IMR-90 (cell line): ENCODE measurements at regions not wholly inside any gene's neighbourhood (a gene's known extent, or its start where the extent isn't known, plus 50 kb on each side); places are given as distances from the start of the nearest gene placed in this dataset.

Source experiments
- ATAC-seq: fragments of 200-7000 bp; cut with Tn5 transposase; 2 replicates; pipeline ENCODE4 v1.9.1; 2020; ENCODE audit warnings: low read depth, mild to moderate bottlenecking, moderate library complexity
- BruUV-seq: library from RNA; stranded (reverse); fragments of 400-500 nt; replicated peaks from 2 replicates; lab custom pipeline; 2021; lab: Mats Ljungman, UMichigan
- CTCF ChIA-PET: fragments of 300-600 bp; formaldehyde crosslinking; extraction: SDS; loops from one replicate; lab custom pipeline; 2021; ENCODE audit warnings: antibody characterized with exemption; lab: Yijun Ruan, JAX
- POLR2A ChIA-PET: fragments of 300-600 bp; sonication (Branson Sonifier 250); formaldehyde crosslinking; loops from one replicate; lab custom pipeline; 2022; ENCODE audit warnings: antibody characterized with exemption; ENCODE audit not compliant: unreplicated experiment; lab: Charles Lee
- DNase-seq: peaks from one replicate; pipeline ENCODE4 v3.0.0; 2013
- H2AFZ ChIP-seq: replicated peaks from 2 replicates; pipeline ENCODE3; 2013; ENCODE audit warnings: low read length, mild to moderate bottlenecking; ENCODE audit not compliant: poor library complexity
- H2AK5ac ChIP-seq: 2 replicates; pipeline ENCODE4 v1.6.1; 2013; ENCODE audit warnings: low read depth, low read length, inconsistent platforms
- H2AK9ac ChIP-seq: replicated peaks from 2 replicates; pipeline ENCODE3; 2013; ENCODE audit warnings: mild to moderate bottlenecking, low read depth, low read length, moderate library complexity; ENCODE audit not compliant: poor library complexity
- H2BK120ac ChIP-seq: 2 replicates; pipeline ENCODE4 v1.6.1; 2013; ENCODE audit warnings: low read depth, low read length, inconsistent platforms
- H2BK15ac ChIP-seq: 3 replicates; pipeline ENCODE4 v1.6.1; 2013; ENCODE audit warnings: low read depth, low read length, inconsistent platforms
- H2BK20ac ChIP-seq: 2 replicates; pipeline ENCODE4 v1.6.1; 2013; ENCODE audit warnings: low read depth, mild to moderate bottlenecking, inconsistent platforms, low read length, moderate library complexity
- H2BK5ac ChIP-seq: 2 replicates; pipeline ENCODE4 v1.6.1; 2013; ENCODE audit warnings: mild to moderate bottlenecking, low read depth, low read length, inconsistent platforms; ENCODE audit not compliant: poor library complexity, severe bottlenecking
- H3K14ac ChIP-seq: replicated peaks from 2 replicates; pipeline ENCODE4 v1.6.1; 2013; ENCODE audit warnings: low read depth, low read length, inconsistent platforms
- H3K18ac ChIP-seq: 2 replicates; pipeline ENCODE4 v1.6.1; 2013; ENCODE audit warnings: low read depth, low read length, control low read depth
- H3K23ac ChIP-seq: 2 replicates; pipeline ENCODE4 v1.6.1; 2013; ENCODE audit warnings: low read depth, low read length, inconsistent platforms
- H3K27ac ChIP-seq: 2 replicates; pipeline ENCODE4 v1.5.1; 2013; ENCODE audit warnings: mild to moderate bottlenecking, control low read depth, low read length; ENCODE audit not compliant: insufficient read depth
- H3K27me3 ChIP-seq: 2 replicates; pipeline ENCODE4 v1.6.1; 2013; ENCODE audit warnings: low read length; ENCODE audit not compliant: control insufficient read depth, insufficient read depth
- H3K36me3 ChIP-seq: 2 replicates; pipeline ENCODE4 v1.6.1; 2013; ENCODE audit warnings: low read length, mixed read lengths; ENCODE audit not compliant: control insufficient read depth, insufficient read depth
- H3K4ac ChIP-seq: 2 replicates; pipeline ENCODE4 v1.6.1; 2013; ENCODE audit warnings: low read depth, low read length, inconsistent platforms
- H3K4me1 ChIP-seq: 2 replicates; pipeline ENCODE4 v1.6.1; 2013; ENCODE audit warnings: low read length, mixed read lengths; ENCODE audit not compliant: control insufficient read depth, insufficient read depth
- H3K4me2 ChIP-seq: 2 replicates; pipeline ENCODE4 v1.6.1; 2013; ENCODE audit warnings: low read depth, mild to moderate bottlenecking, control low read depth, low read length, moderate library complexity
- H3K4me3 ChIP-seq: 2 replicates; pipeline ENCODE4 v1.5.1; 2013; ENCODE audit warnings: low read depth, mild to moderate bottlenecking, control low read depth, low read length, moderate library complexity; ENCODE audit not compliant: insufficient read depth
- H3K56ac ChIP-seq: 2 replicates; pipeline ENCODE4 v1.6.1; 2013; ENCODE audit warnings: low read length, inconsistent platforms; ENCODE audit not compliant: insufficient read depth; ENCODE audit errors: extremely low read depth
- H3K79me1 ChIP-seq, 2 experiments: 2 replicates each; pipeline ENCODE4 v1.6.1; 2013; ENCODE audit warnings: low read length in 2 of 2, inconsistent platforms in 1 of 2, low read depth in 1 of 2
- H3K9ac ChIP-seq: 2 replicates; pipeline ENCODE4 v1.6.1; 2013; ENCODE audit warnings: low read depth, low read length, control low read depth
- H3K9me1 ChIP-seq: 2 replicates; pipeline ENCODE4 v1.6.1; 2013; ENCODE audit warnings: low read length, inconsistent platforms; ENCODE audit not compliant: insufficient read depth
- H3K9me3 ChIP-seq: 2 replicates; pipeline ENCODE4 v1.6.1; 2013; ENCODE audit warnings: low read length; ENCODE audit not compliant: control insufficient read depth, insufficient read depth
- H4K20me1 ChIP-seq: 2 replicates; pipeline ENCODE4 v1.6.1; 2013; ENCODE audit warnings: low read length, inconsistent platforms; ENCODE audit not compliant: insufficient read depth
- H4K5ac ChIP-seq: 2 replicates; pipeline ENCODE4 v1.6.1; 2013; ENCODE audit warnings: mild to moderate bottlenecking, low read depth, low read length, control low read depth
- H4K8ac ChIP-seq, 2 experiments: 2 replicates each; pipeline ENCODE4 v1.6.1; 2013; ENCODE audit warnings: low read depth in 2 of 2, low read length in 2 of 2, control low read depth in 1 of 2, inconsistent platforms in 1 of 2
- H4K91ac ChIP-seq: 2 replicates; pipeline ENCODE4 v1.6.1; 2013; ENCODE audit warnings: low read depth, low read length, inconsistent platforms; ENCODE audit not compliant: insufficient read depth
- BHLHE40 ChIP-seq: fragments of 150-350 bp; IDR thresholded peaks from 2 replicates; pipeline ENCODE4 v1.6.1; 2016; ENCODE audit warnings: mild to moderate bottlenecking, low read depth, low read length
- CEBPB ChIP-seq: IDR thresholded peaks from 2 replicates; pipeline ENCODE4 v1.6.1; 2012; ENCODE audit warnings: low read depth, low read length, improper control_type of control experiment
- CTCF ChIP-seq: conservative IDR thresholded peaks from 2 replicates; pipeline ENCODE4 v1.5.1; 2012; ENCODE audit warnings: mild to moderate bottlenecking, low read depth, low read length, improper control_type of control experiment
- ELK1 ChIP-seq: fragments of 150-350 bp; IDR thresholded peaks from 2 replicates; pipeline ENCODE4 v1.6.1; 2016; ENCODE audit warnings: low read depth, mild to moderate bottlenecking, low read length, moderate library complexity, borderline replicate concordance
- FOS ChIP-seq: fragments of 150-350 bp; IDR thresholded peaks from 2 replicates; pipeline ENCODE4 v1.6.1; 2016; ENCODE audit warnings: low read depth, low read length
- MAFK ChIP-seq: IDR thresholded peaks from 2 replicates; pipeline ENCODE4 v1.6.1; 2012; ENCODE audit warnings: low read depth, low read length, improper control_type of control experiment
- MAZ ChIP-seq: IDR thresholded peaks from 2 replicates; pipeline ENCODE4 v1.6.1; 2012; ENCODE audit warnings: low read depth, mild to moderate bottlenecking, low read length, improper control_type of control experiment, moderate library complexity, borderline replicate concordance
- MXI1 ChIP-seq: IDR thresholded peaks from 2 replicates; pipeline ENCODE4 v1.6.1; 2012; ENCODE audit warnings: low read depth, mild to moderate bottlenecking, low read length, moderate library complexity, borderline replicate concordance
- NFE2L2 ChIP-seq: fragments of 150-350 bp; IDR thresholded peaks from 2 replicates; pipeline ENCODE4 v1.6.1; 2016; ENCODE audit warnings: low read depth, mild to moderate bottlenecking, low read length
- POLR2A ChIP-seq: IDR thresholded peaks from 2 replicates; pipeline ENCODE4 v1.6.1; 2012; ENCODE audit warnings: mild to moderate bottlenecking, low read depth, low read length
- SMC3 ChIP-seq: fragments of 150-350 bp; IDR thresholded peaks from 2 replicates; pipeline ENCODE4 v1.6.1; 2016; ENCODE audit warnings: low read depth, mild to moderate bottlenecking, antibody characterized with exemption, low read length, moderate library complexity
- USF2 ChIP-seq: fragments of 150-350 bp; IDR thresholded peaks from 2 replicates; pipeline ENCODE4 v1.6.1; 2017; ENCODE audit warnings: mild to moderate bottlenecking, antibody characterized with exemption, low read length, low read depth
- WGBS, 2 experiments: methylation state at CpG; one replicate each; pipeline versions ENCODE4 v1.1.5 to v1.1.7; 2013; ENCODE audit warnings: missing lambda C conversion rate in 2 of 2; ENCODE audit not compliant: insufficient read length in 1 of 2; ENCODE audit errors: extremely low coverage in 2 of 2; 5-methylcytosine and 5-hydroxymethylcytosine counted together
- dilution Hi-C: fragments of 300-500 bp; cut with HindIII; formaldehyde crosslinking; loops from one replicate; pipeline ENCODE4 v1.14.3; 2018; ENCODE audit warnings: low sequenced_read_pairs; ENCODE audit not compliant: unreplicated experiment
- in situ Hi-C: fragments of 300-500 bp; cut with MboI; formaldehyde crosslinking; loops from 3 replicates; pipeline ENCODE4 v1.14.3; 2019; ENCODE audit warnings: low sequenced_read_pairs, inconsistent platforms, mixed read lengths
- intact Hi-C: fragments of 100-400 bp; cut with micrococcal nuclease; formaldehyde crosslinking; loops from 2 replicates; pipeline ENCODE4 v1.10.0; 2022

GRCh38 chr13:107999751-108000150 is 215.6 kb downstream of the LIG4 start:
- no peak overlapping the region for H3K4me3 ChIP-seq
- DNase-seq (no peak), ATAC-seq (no peak)
- H3K18ac ChIP-seq, result no peak overlapping the region
- H3K79me1 ChIP-seq, result no peaks in the 10 kb centered on the region
- no peaks in the 10 kb centered on the region for H3K9me3 ChIP-seq
- no peak overlapping the region for H2AK9ac ChIP-seq
- no peak overlapping the region for H2AFZ ChIP-seq
- no peak for TF ChIP-seq CEBPB
- no peak for TF ChIP-seq CTCF
- TF ChIP-seq SMC3, result no peak
- TF ChIP-seq NFE2L2, result no peak
- TF ChIP-seq POLR2A, result no peak
- TF ChIP-seq BHLHE40, result no peak
- TF ChIP-seq MXI1, result no peak
- TF ChIP-seq FOS, result no peak
- no peak for TF ChIP-seq MAFK
- TF ChIP-seq MAZ, result no peak
- TF ChIP-seq USF2, result no peak
- TF ChIP-seq ELK1, result no peak
- no peak overlapping the region for H3K14ac ChIP-seq
- BruUV-seq, result no TSS peak
- H2BK5ac ChIP-seq, result no peak overlapping the region
- in situ Hi-C loops (no loop called here), intact Hi-C loops (no loop called here), dilution Hi-C loops (no loop called here)
- H3K9ac ChIP-seq, result no peak overlapping the region
- CTCF ChIA-PET, result no interaction called here
- no peaks in the 10 kb centered on the region for H3K36me3 ChIP-seq
- peaks cover 2% of the 10 kb centered on the region for H3K27me3 ChIP-seq
- H4K91ac ChIP-seq, result no peak overlapping the region
- no peak overlapping the region for H4K8ac ChIP-seq
- no peak overlapping the region for H4K5ac ChIP-seq
- H2AK5ac ChIP-seq, result no peak overlapping the region
- H3K23ac ChIP-seq, result no peak overlapping the region
- H3K4ac ChIP-seq, result no peak overlapping the region
- no peak overlapping the region for H2BK120ac ChIP-seq
- no peak overlapping the region for H3K4me2 ChIP-seq
- no peaks in the 10 kb centered on the region for H4K20me1 ChIP-seq
- H3K27ac ChIP-seq, result no peak overlapping the region
- no peaks in the 10 kb centered on the region for H3K4me1 ChIP-seq
- POLR2A ChIA-PET, result no interaction called here
- no peak overlapping the region for H2BK20ac ChIP-seq
- no peaks in the 10 kb centered on the region for H3K9me1 ChIP-seq
- H2BK15ac ChIP-seq, result no peak overlapping the region
- no CpG with 5 or more reads among the region's 3 CpGs for WGBS, 2 experiments
- H3K56ac ChIP-seq, result no peak overlapping the region
